GM21717 (cell line): ENCODE measurements at regions not wholly inside any gene's neighbourhood (a gene's known extent, or its start where the extent isn't known, plus 50 kb on each side); places are given as distances from the start of the nearest gene placed in this dataset.
"Not testable (repeated sequence)": the region's sequence is repeated elsewhere in the genome, so short reads cannot be mapped to it uniquely, and the experiment has no call there.

ENCODE experiments used
- ATAC-seq: cut with Tn5 transposase; IDR thresholded peaks from one replicate; pipeline ENCODE4 v1.9.1; 2021; ENCODE audit warnings: mild to moderate bottlenecking, moderate library complexity; ENCODE audit not compliant: unreplicated experiment

DNA sequence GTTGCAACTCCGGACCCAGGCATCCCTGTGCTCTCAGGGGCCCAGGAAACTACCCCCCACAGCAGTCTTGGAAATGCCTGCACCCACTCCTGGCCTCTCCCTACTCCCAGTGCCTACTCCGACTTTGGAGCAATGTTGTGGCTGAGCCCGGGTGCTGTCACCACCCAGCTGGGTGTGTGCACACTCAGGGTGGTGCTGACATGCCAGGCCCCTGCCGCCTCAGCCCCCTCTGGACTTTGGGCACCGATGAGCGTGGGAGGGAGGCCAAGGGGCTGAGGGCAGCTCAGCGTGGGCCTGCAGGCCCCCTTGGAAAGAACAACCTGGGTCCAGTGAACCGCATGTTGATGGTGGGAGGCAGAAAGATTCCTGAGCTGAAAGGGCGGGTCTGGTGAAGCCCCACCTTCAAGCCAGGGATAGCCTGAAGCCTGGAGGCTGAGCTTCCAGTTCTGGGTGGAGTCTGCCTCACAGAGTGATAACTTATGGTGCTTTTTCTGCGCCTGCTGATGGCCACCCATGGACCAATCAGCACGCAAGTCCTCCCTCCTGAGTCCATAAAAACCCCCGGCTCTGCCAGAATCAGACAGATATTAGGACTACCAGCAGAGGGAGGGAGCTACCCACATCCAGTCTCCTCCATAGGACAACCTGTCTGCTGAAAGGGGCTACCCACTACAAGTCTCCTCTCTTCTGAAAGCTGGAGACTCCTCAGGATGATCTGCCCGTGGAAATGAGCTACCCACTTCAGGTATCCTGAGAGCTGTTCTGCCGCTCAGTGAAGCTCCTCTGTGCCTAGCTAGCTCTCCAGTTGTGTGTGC lies 380.4 kb upstream of the SORCS1 start:
- ATAC-seq: no peak

DNA sequence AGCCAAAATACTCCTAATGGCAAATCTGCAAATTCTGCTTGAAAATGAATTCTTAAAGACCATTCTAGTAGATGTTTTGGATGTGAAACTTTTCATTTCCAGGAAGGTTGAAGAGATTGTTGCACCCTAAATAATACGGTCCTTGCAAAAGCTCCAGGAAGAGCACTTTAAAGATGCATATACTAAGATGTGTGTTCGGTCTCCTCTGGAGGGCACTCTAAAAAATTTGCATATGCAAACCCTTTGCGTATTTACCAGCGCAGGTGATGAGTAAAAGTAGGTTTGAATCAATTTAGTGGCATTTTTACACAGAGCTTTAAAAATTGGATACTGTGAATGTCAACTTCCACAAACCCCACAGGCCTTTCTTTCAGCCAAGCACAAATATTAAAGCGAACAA lies 378.1 kb upstream of the SORCS1 start:
- no peak for ATAC-seq

DNA sequence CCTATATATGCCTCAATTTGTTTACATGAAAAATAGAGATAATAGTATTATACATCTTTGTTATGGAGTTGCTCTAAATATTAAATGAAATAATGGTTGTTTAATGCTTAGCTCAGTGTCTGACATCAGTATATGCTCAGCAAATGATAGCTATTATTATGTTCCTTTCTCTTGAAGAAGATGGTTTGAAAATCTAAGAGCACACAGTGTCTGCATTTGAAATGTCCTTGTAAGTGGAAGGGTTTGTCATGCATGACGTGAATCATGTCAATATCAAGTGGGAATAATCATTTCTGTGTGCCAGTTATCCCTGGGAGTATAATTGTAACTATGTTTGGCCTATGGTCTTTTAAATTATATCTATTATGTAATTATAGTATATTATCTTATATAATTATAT lies 377.5 kb upstream of the SORCS1 start:
- ATAC-seq: no peak

DNA sequence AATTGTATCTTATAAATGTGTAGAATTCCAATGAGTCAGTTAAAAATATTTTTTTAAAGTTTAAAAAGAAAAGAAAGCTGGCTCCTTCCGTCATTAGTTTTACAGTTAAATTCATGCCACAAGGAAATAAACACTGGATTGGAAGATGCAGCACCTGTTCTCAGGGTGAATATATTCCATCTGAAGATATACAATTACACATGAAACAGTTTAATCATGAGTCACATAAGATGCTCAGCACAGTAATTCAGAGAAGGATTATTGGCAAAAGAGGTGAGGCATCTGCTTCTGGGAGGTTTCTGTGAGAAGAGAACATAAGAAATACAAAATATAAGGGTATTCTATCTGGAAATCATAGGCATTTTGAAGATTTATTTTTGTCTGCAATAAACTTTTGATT lies 376.5 kb upstream of the SORCS1 start:
- no peak for ATAC-seq

DNA sequence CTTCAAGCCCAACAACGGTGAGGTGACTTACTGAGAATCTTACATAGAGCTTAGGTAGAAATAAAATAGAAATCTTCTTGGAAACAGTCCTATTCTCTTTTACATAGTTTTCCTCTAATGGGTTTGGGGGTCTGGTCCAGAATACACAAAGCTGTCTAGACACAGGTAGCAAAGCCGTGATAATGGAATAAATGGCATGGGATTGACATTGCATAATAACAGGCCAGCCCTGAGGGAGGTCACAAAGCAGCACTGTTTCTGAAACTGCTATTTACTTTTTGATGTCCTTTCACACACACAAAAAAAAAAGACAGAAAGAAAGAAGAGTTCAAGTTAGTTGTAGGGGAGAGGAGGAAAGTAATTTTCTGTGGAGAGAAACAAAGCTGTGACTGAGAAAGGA lies 364.8 kb upstream of the SORCS1 start:
- no peak for ATAC-seq

DNA sequence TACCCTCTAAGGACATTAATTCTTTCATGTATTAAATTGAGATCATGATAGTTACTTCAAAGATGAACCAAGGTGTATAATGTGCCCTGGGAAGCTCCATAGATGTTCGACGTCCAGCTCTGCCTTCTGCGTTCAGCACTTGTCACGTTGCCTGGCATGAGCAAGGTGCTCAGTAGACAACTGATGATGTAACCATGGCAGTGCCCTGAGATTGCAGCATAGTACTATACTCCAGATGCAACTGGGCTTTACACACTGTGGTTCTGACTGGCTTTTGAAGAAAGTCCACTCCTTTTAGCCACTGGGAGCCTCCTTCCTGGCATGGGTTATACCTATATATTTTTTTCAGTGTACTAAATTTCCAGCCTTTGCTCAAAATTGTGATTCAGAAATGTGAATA lies 355.8 kb upstream of the SORCS1 start:
- no peak for ATAC-seq

DNA sequence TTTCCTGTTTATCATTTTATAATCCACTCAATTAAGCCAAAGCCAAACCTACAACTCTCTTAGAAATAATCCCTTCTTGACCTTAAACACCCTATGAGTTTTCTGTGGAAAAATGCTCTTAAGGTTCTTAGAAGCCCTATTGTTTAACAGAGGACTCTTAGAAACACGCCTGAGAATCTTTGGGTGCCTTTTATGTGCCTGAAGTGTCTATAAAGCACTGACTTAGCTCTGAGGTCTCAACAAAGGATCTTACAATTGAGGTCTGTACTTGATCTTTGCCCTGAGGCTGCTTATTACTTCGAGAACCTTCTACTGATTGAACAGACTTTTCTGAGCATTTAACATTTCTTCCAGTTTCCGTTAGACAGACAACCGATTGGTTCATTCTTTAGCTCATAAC lies 353.3 kb upstream of the SORCS1 start:
- no peak for ATAC-seq

DNA sequence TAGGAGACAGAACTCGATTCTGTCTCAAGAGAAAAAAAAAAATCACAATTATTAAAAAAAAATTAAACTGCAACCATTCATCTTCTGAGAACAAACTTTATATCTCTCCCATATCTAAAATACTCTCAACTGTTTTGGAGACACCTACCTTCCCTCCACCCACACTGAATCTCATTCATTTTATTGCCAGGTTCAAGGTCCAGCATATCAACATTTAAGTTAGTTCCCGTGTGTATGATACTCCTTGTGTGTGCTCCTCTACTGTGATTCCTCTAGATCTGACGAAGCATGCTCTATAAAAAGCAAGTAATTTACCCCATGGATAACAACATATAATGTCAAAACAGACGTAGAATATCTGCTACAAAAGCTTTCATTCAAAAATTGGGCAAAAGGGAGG lies 351.8 kb upstream of the SORCS1 start:
- no peak for ATAC-seq

DNA sequence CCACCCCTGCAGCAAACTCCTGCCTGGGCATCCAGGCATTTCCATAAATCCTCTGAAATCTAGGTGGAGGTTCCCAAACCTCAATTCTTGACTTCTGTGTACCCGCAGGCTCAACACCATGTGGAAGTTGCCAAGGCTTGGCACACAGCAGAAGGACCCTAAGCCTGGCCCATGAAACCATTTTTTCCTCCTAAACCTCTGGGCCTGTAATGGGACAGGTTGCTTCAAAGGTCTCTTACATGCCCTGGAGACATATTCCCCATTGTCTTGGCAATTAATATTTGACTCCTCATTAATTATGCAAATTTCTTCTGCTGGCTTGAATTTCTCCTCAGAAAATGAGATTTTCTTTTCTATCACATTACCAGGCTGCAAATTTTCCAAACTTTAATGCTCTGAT lies 339.5 kb upstream of the SORCS1 start:
- not testable (repeated sequence) for ATAC-seq

DNA sequence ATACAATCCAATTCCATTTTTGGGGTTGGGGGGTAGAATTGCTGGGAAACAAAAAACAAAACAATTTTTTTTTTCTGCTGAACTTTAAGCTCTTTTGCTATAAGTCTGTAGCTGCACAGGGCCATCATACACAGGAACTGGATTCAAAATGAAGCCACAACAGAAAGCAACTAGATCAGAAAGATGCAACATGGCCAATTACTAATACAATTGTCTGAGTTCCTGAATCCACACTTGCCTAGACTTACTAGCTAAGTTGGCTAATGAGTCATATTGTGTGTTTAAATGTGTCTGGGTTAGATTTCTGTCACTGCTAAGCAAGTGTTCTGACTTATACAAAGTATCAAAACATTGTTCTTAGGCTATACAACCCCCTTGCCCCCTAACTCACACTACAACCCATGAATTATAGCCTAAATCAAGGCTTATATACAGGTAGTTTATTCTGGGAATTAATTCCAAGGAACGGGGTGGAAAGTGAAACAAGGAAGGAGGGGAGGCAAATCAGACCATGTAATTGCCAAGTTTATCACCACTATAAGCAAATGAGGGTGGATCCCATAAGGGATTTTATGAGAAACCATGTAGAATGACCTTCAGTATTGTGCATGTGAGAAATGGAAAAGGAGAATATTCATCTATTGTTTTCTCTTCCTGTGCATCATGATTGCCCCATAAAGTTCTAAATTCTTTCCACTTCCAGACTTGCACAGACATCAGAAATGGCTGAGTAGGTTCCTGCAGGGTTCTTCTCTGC lies 337.9 kb upstream of the SORCS1 start:
- ATAC-seq: no peak

DNA sequence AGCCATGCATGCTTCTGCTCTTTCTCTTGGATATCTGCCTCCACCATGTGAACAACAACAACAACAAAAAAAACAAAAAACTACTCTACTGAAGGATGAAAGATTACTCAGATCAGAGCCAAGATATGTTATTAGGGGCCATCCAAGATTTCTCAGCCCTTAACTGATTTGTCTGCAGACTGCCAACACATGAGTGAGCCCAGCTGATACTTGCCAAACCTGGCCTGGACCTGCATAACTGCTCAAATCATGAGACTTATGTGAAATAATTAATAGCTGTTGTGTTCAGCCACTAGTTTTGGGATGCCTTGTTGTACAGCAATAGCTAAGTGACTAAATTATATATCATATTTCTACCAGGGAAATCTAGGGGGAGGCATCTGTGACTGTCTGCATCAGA lies 334.5 kb upstream of the SORCS1 start:
- no peak for ATAC-seq

DNA sequence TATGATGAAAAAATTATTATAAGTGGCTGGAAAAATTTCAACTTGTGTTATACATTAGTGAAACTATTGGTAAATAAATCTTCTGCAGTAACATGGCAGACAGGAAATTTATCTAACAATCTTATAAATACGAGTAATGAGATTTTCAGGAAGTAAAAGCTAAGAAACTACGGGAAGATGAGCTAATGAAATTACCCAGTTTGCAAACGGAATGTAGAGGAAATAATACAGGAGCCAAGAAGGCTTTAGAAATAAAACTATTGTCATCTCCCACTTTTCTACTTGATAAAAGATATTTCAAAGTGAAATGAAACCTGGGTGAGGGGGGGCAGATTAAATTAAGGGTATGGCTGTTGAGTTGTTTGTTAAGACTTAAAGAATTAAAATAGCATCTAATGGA lies 332.5 kb upstream of the SORCS1 start:
- ATAC-seq: no peak

DNA sequence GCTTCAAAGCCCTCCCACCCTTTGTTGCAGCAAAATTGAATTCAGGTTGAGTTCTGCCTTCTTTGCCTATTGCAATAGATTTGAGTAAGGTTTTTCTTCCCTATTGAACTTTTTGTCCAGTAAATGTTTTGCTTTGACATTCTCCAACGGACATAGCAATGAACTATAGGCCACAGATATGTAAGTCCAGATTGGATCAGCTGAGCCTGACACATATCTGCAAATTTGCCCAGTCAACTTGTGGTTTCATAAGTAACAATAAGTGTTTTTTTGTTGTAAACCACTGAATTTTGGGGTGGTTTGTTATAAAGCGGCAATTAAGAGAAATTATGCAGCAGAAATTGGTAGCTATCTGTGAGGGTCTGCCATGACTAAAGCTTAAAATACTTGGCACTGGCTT lies 332.1 kb upstream of the SORCS1 start:
- no peak for ATAC-seq

DNA sequence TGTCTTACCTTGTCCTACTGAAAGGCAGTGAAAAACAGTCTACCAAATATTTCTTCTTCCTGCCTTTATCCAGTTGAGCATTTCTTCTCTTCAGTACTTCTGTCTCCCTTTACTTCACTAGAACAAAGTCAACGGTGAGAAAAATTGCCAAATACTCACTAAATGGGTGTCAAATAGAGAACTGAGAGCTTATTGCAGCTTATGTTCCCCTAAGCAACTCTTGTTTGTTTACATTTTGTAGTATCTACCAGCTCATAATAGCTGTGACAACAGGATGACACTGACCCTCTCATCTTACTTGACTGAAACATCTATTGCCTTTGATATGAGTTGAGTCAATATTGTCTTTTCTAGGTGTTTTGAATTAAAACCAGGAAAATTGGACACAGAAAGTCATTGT lies 327.9 kb upstream of the SORCS1 start:
- ATAC-seq: no peak

DNA sequence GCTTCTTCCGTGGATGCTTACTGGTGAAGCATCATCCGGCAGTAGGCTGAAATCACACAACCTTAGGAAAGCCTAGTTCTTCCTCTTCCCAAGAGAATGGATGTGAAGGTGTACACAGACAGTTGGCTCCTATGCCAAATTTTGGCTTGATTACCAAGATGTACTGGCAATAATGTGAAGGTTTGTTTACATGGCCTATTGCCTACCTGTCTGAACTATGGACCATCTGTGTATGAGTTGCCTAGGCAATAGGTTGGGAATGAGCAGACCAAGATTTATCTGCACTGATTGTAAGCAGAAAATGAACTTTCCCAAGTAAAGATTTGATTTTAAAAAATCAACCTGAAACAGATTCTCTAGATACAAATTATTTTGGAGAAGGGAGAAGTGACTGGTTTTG lies 325.9 kb upstream of the SORCS1 start:
- no peak for ATAC-seq

DNA sequence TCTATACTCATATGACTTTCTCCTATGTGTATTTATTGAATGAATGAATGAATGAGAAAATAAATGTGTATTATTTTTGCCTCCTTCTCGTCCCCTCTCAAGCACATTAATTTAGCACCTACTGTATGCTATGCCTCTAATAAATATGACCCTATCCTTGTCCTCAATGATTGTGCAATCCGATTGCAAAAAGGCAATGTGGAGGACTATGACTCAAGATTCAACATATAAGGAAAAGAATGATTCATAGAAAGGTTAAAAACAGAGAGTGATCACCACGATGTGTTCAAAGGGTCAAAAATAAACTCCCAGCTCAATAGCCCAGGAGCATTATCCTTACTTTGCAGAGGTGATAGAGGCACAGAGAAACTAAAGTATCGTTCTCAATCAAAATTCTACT lies 322.8 kb upstream of the SORCS1 start:
- no peak for ATAC-seq

DNA sequence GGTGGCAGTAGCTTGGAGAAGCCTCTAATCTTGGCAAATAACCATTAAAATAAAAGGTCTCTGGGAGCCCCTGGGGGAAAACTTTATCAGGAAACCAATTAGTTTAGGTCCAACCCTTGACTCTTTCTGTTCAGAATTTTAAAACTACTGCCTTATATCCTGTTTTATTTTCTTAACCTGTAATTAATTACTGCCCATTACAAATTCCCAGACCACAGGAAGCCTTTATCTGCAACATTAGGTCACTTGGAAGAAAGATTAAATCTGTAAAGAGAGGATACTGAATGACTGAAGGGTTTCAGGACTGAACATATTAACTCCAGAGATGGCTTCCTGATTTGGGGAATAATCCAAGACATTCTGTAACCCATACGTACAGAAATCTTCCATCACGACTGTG lies 320.5 kb upstream of the SORCS1 start:
- ATAC-seq: no peak

DNA sequence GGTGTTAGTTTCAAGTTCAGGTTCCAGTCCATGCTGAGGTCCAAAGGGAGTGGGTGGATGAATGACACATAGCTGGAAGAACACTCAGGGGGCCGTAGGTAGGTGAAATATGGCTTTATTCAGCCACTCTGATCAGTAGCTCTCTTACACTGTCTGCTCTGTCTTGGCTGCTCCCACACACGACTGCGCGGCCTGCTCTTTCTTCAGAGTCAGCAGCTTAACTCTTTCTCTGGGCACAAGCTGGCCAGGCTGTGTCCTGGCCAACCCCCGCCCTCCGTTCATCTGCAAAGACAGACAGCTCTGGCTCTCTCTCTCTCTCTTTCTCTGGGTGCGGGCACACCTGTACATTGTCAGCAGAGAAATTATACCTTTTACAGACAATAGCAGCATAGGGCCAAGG lies 317.4 kb upstream of the SORCS1 start:
- ATAC-seq: no peak

DNA sequence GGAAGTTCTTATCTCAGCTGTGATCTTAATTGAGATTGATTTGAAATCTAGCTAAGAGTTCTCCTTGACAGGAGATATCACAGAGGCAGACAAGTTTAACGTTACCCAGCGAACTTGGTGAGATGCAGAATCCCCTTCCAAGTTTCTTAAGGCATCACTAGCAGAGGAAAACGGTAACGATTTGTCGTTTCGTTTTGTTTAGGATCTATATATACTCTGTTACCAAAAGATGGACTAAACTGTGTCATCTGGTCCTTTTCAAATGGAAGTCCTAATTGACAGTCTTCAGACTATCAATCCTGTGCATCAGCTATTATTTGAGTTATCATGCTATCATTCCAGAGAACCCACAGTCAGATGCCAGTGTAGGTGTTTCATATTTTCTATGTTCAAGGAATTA lies 316.7 kb upstream of the SORCS1 start:
- ATAC-seq: no peak

DNA sequence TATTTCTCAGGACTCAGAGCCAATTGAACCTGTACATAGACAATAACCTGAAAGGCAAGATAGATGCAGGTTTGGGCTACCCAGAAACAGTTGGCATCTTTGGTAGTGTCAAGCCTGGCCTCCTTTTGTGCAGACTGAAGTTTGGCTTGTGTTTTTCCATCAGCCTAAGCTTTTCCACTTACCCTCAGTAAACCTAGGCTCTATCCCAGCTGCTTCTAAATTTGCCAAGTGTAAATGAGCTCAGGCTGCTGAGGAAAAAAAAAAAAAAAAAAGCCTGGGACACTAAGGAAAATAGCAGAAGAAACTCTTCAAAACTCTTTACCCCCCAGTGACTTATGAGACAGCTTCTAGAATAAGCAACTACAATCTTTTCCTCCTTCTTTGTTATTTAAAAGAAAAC lies 316.3 kb upstream of the SORCS1 start:
- ATAC-seq: no peak

DNA sequence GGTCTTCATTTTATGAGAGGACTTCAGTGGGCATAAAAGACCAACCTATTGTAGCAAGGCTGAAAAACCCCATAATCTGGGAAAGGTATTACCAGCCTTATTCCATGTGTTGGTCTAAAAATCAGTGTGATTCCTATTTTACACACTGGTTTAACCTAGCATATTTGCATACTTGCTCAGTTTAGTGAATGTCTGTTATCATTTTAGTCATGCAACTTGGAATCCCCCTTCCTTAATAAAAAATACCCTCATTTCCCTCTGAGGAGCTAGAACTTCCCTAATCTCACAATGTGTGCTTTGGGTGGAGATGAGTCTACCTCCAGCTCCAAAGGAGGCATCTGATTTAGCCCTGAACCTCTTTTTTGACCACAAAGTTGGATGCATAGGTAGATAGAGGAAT lies 312.8 kb upstream of the SORCS1 start:
- ATAC-seq: peak; percentile 74

DNA sequence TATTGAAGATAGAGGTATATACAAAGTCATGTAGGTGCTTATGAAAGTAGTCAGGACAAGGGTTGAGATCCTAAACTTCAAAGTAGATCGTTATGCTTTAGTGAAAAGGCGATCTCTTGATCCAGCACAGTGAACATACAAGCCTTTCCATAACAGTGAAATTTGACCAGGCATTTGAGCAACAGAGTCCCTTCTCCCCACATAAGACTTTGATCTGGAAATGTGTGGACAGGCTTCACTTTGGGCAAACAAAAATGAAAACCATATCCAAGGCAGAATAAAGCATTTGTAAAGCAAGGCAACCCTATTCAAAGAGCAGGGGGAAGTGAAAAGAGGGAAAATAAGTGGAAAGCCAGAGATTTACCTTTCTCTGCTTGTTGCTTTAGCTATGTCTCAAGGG lies 311.9 kb upstream of the SORCS1 start:
- ATAC-seq: no peak

DNA sequence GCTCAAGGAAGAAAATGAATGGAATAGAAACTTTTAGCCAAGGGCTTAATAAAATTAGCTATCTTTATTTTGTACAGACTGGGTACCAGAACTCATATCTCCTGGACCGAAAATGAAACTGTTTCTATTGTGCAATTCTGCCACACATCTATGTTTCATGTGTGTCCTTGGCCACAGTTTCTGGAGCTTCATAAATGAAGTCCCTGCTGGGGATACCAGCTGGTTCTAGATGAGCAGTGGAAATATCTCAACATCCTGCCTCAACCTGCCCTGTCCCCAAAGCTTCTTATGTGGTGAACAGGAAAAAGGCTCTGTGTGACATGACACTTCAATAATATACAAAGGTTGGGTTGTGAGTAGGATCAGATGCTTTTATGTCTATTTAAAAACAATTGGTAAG lies 310.1 kb upstream of the SORCS1 start:
- ATAC-seq: peak; percentile 63
